Keratinocyte (primary cell): ENCODE measurements at regions not wholly inside any gene's neighbourhood (a gene's known extent, or its start where the extent isn't known, plus 50 kb on each side); places are given as distances from the start of the nearest gene placed in this dataset.

Experiments used
- DNase-seq: peaks from one replicate; pipeline ENCODE4 v3.0.0-alpha.2; 2011; ENCODE audit warnings: low read depth, missing footprints, low spot score
- FAIRE-seq: peaks from 2 replicates; lab custom pipeline; 2011; peaks lifted over from hg19 to GRCh38; lab: Jason Lieb, UNC
- H2AFZ ChIP-seq: 2 replicates; pipeline ENCODE4 v1.6.0; 2012; ENCODE audit warnings: low read length, control low read depth, inconsistent platforms; ENCODE audit not compliant: control insufficient read depth
- H3K27ac ChIP-seq: 2 replicates; pipeline ENCODE4 v1.5.1; 2011; ENCODE audit warnings: low read length; ENCODE audit not compliant: control insufficient read depth, insufficient read depth
- H3K27me3 ChIP-seq: 3 replicates; pipeline ENCODE4 v1.6.0; 2011; ENCODE audit warnings: low read length; ENCODE audit not compliant: control insufficient read depth, insufficient read depth; ENCODE audit errors: extremely low read depth
- H3K36me3 ChIP-seq, 2 experiments: 2 replicates in 1 of 2; 3 replicates in 1 of 2; pipeline ENCODE4 v1.5.1; 2011; ENCODE audit warnings: low read length in 2 of 2, mild to moderate bottlenecking in 1 of 2; ENCODE audit not compliant: control insufficient read depth in 2 of 2, insufficient read depth in 2 of 2; ENCODE audit errors: extremely low read depth in 1 of 2
- H3K4me1 ChIP-seq: 3 replicates; pipeline ENCODE4 v1.5.1; 2011; ENCODE audit warnings: low read length; ENCODE audit not compliant: control insufficient read depth, insufficient read depth; ENCODE audit errors: extremely low read depth
- H3K4me2 ChIP-seq: 3 replicates; pipeline ENCODE4 v1.6.0; 2011; ENCODE audit warnings: low read depth, low read length; ENCODE audit not compliant: control insufficient read depth, insufficient read depth; ENCODE audit errors: extremely low read depth
- H3K4me3 ChIP-seq, 3 experiments: fragments of 200-600 bp in 1 of 3; sonication (generic) in 1 of 3; 2 replicates in 2 of 3; 3 replicates in 1 of 3; pipeline ENCODE4 v1.5.1; 2011 to 2016; ENCODE audit warnings: low read length in 3 of 3, mild to moderate bottlenecking in 3 of 3, control low read depth in 2 of 3, inconsistent platforms in 1 of 3, low read depth in 1 of 3, mixed read lengths in 1 of 3, mixed run types in 1 of 3, moderate library complexity in 1 of 3; ENCODE audit not compliant: control insufficient read depth in 2 of 3, insufficient read depth in 2 of 3; ENCODE audit errors: extremely low read depth in 1 of 3
- H3K79me2 ChIP-seq: 2 replicates; pipeline ENCODE4 v1.6.0; 2012; ENCODE audit warnings: low read length; ENCODE audit not compliant: control insufficient read depth, insufficient read depth
- H3K9ac ChIP-seq: 3 replicates; pipeline ENCODE4 v1.6.0; 2011; ENCODE audit warnings: low read length; ENCODE audit not compliant: control insufficient read depth, insufficient read depth; ENCODE audit errors: extremely low read depth
- H3K9me1 ChIP-seq: 3 replicates; pipeline ENCODE4 v1.6.0; 2011; ENCODE audit warnings: low read length; ENCODE audit not compliant: control insufficient read depth, insufficient read depth; ENCODE audit errors: extremely low read depth
- H3K9me3 ChIP-seq: 2 replicates; pipeline ENCODE4 v1.5.1; 2012; ENCODE audit warnings: low read depth, low read length; ENCODE audit not compliant: control insufficient read depth
- H4K20me1 ChIP-seq: 3 replicates; pipeline ENCODE4 v1.6.0; 2011; ENCODE audit warnings: low read length; ENCODE audit not compliant: control insufficient read depth, insufficient read depth; ENCODE audit errors: extremely low read depth
- EZH2 ChIP-seq: IDR thresholded peaks from one replicate; pipeline ENCODE4 v1.6.1; 2012; ENCODE audit warnings: inconsistent platforms, mild to moderate bottlenecking, low read length, moderate library complexity
- dilution Hi-C: fragments of 300-500 bp; cut with MboI; formaldehyde crosslinking; loops from one replicate; pipeline ENCODE4 v1.7.0; 2020; ENCODE audit warnings: low sequenced_read_pairs; ENCODE audit not compliant: extremely low pct_ligation_motif_present
- TF ChIP-seq, protein P1 (sequence below), 3 experiments: IDR thresholded peaks in 1 of 3; conservative IDR thresholded peaks in 1 of 3; optimal IDR thresholded peaks in 1 of 3; 2 replicates in 2 of 3; 3 replicates in 1 of 3; pipeline versions ENCODE3 to v1.5.1; 2011; ENCODE audit warnings: low read length in 3 of 3, mild to moderate bottlenecking in 3 of 3, moderate library complexity in 2 of 3, control low read depth in 1 of 3, inconsistent platforms in 1 of 3; ENCODE audit not compliant: insufficient read depth in 2 of 3; ENCODE audit errors: extremely low read depth in 1 of 3

DNA sequence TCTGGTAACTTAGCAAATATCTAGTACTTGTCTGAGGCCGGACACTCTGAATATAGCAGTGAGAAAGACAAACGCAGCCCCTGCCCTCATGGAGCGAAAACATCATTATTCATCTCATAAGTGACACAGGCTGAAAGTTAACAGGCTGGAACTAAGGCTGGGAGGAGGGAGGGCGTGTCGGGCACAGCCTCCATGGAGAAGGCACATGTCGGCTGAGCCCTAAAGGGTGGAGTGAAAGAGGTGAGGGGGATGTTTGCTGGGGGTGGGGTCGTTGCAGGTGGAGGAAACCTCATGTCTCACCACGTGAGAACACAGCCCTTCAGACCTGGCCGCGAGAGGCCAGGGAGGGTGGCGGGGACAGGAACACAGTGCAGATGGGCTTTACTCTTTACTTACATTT is 108.8 kb upstream of the FOXC1 start:
- Histone ChIP-seq H3K79me2 (no peaks in the 10 kb centered on the region), H3K9ac (no peak overlapping the region), H3K27me3 (peaks cover 13% of the 10 kb centered on the region), H3K4me2 (no peak overlapping the region), H3K9me1 (no peaks in the 10 kb centered on the region), H3K27ac (no peak overlapping the region), H3K9me3 (peaks cover 4% of the 10 kb centered on the region), H2AFZ (no peak overlapping the region), H4K20me1 (no peaks in the 10 kb centered on the region), H3K4me1 (no peaks in the 10 kb centered on the region), H3K36me3 (no peaks in the 10 kb centered on the region), H3K4me3 (no peak overlapping the region)
- no peak for TF ChIP-seq EZH2
- TF ChIP-seq, protein P1, sequence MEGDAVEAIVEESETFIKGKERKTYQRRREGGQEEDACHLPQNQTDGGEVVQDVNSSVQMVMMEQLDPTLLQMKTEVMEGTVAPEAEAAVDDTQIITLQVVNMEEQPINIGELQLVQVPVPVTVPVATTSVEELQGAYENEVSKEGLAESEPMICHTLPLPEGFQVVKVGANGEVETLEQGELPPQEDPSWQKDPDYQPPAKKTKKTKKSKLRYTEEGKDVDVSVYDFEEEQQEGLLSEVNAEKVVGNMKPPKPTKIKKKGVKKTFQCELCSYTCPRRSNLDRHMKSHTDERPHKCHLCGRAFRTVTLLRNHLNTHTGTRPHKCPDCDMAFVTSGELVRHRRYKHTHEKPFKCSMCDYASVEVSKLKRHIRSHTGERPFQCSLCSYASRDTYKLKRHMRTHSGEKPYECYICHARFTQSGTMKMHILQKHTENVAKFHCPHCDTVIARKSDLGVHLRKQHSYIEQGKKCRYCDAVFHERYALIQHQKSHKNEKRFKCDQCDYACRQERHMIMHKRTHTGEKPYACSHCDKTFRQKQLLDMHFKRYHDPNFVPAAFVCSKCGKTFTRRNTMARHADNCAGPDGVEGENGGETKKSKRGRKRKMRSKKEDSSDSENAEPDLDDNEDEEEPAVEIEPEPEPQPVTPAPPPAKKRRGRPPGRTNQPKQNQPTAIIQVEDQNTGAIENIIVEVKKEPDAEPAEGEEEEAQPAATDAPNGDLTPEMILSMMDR (optimal IDR thresholded peaks at IDR 0.05 in 1 of 3, IDR thresholded peaks at IDR 0.05 in 1 of 3, conservative IDR thresholded peaks at IDR 0.05 in 1 of 3; ENCODE audit: extremely low read depth in 1 of 3, insufficient read depth in 2 of 3, low read length in 3 of 3) = no peak
- FAIRE-seq = no peak
- DNase-seq = no peak
- dilution Hi-C loops = no loop called here

GRCh38 chr6:1502041-1502440 is 107.7 kb upstream of the FOXC1 start:
- no peak overlapping the region for H3K27ac ChIP-seq
- no peaks in the 10 kb centered on the region for H3K36me3 ChIP-seq
- peaks cover 13% of the 10 kb centered on the region for H3K27me3 ChIP-seq
- no peak overlapping the region for H2AFZ ChIP-seq
- H3K9me3 ChIP-seq = no peaks in the 10 kb centered on the region
- no peak overlapping the region for H3K4me2 ChIP-seq
- H3K9me1 ChIP-seq = no peaks in the 10 kb centered on the region
- H3K4me3 ChIP-seq = no peak overlapping the region
- H3K9ac ChIP-seq = no peak overlapping the region
- TF ChIP-seq EZH2 = no peak
- TF ChIP-seq, protein P1 (optimal IDR thresholded peaks at IDR 0.05 in 1 of 3, IDR thresholded peaks at IDR 0.05 in 1 of 3, conservative IDR thresholded peaks at IDR 0.05 in 1 of 3; ENCODE audit: extremely low read depth in 1 of 3, insufficient read depth in 2 of 3, low read length in 3 of 3) = no peak
- H4K20me1 ChIP-seq = no peaks in the 10 kb centered on the region
- dilution Hi-C loops = no loop called here
- no peaks in the 10 kb centered on the region for H3K79me2 ChIP-seq
- no peaks in the 10 kb centered on the region for H3K4me1 ChIP-seq
- DNase-seq = no peak
- no peak for FAIRE-seq
